Spleen (tissue), 3 donors: ENCODE measurements at regions not wholly inside any gene's neighbourhood (a gene's known extent, or its start where the extent isn't known, plus 50 kb on each side); places are given as distances from the start of the nearest gene placed in this dataset.

Source experiments
- POLR2A ChIP-seq, 3 donors: fragments of 450-650 bp; IDR thresholded peaks; one replicate each; pipeline ENCODE4 v1.5.1; 2017; ENCODE audit warnings: antibody characterized with exemption in 3 of 3, mild to moderate bottlenecking in 1 of 3
- POLR2AphosphoS5 ChIP-seq, 3 donors: sonication (generic); formaldehyde crosslinking; IDR thresholded peaks; one replicate each; pipeline ENCODE4 v1.5.1; 2017; ENCODE audit warnings: antibody characterized with exemption in 3 of 3

DNA sequence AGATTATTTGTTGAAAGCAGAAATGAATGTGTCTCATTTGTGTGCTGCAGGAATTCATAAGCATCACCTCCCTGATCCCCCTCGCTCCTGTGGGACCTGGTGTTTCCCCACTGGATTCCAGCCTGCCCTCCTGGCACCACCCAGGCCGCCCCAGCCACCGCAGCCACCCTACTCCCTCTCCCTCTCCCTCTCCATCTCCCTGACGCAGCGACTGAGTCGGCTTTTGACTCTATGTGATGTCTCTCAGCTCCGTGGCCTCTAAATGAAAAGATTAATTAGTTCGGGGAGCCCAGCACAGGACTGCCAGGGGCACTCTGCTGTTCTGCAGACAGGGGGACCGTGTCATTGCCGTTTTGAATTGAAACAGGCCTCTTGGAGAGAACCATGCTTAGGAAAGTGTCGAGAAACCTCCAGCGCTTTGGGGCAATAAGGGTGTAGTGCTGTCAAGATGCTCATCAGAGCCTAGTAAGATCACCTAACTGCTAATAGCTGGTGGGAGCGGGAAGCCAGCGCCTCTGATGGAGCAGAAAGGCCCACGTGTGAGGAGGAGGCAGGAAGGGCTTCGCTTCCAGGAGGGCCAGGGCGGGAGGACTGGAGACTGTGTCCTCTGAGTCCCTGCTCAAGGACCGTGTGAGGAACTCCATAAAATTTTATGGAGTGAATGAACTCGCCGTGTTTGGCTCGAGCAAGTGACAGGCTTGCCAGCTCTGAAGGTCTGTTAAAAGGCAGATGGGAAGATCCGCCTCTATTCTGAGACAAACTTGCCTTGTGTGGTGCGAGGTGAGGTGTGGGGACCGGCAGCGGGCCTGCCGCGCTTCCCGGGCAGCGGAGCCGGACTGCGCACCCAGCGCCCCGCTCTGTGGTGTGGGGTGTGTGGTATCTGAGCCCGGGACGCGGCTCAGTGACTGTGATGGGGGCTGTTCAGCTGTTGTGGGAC, 157.4 kb upstream of the C14orf180 start:
- TF ChIP-seq POLR2AphosphoS5 (IDR thresholded peaks at IDR 0.05) (no peak), POLR2A (IDR thresholded peaks at IDR 0.05) (no peak)
